DND-41 (cell line): ENCODE measurements at regions not wholly inside any gene's neighbourhood (a gene's known extent, or its start where the extent isn't known, plus 50 kb on each side); places are given as distances from the start of the nearest gene placed in this dataset.

Experiments used
- ATAC-seq: fragments of 200-7000 bp; cut with Tn5 transposase; 3 replicates; pipeline ENCODE4 v1.9.1; 2021; ENCODE audit warnings: low read depth; ENCODE audit not compliant: insufficient read depth
- DNase-seq: peaks from one replicate; pipeline ENCODE4 v3.0.0-alpha.2; 2020
- H2AFZ ChIP-seq: 2 replicates; pipeline ENCODE4 v1.6.0; 2012; ENCODE audit warnings: low read depth, low read length
- H3K27ac ChIP-seq: 2 replicates; pipeline ENCODE4 v1.5.1; 2012; ENCODE audit warnings: low read length, inconsistent platforms
- H3K27me3 ChIP-seq: fragments of 200-600 bp; sonication (generic); 2 replicates; pipeline ENCODE4 v1.6.0; 2012; ENCODE audit warnings: low read length, mild to moderate bottlenecking, inconsistent platforms; ENCODE audit not compliant: insufficient read depth, poor library complexity
- H3K36me3 ChIP-seq: 2 replicates; pipeline ENCODE4 v1.5.1; 2012; ENCODE audit warnings: low read length, inconsistent platforms; ENCODE audit not compliant: insufficient read depth
- H3K4me1 ChIP-seq: 2 replicates; pipeline ENCODE4 v1.5.1; 2012; ENCODE audit warnings: mild to moderate bottlenecking, low read length; ENCODE audit not compliant: insufficient read depth
- H3K4me2 ChIP-seq: 2 replicates; pipeline ENCODE4 v1.6.0; 2012; ENCODE audit warnings: mild to moderate bottlenecking, moderate library complexity, low read length, inconsistent platforms; ENCODE audit not compliant: insufficient read depth
- H3K4me3 ChIP-seq, 2 experiments: fragments of 200-600 bp in 1 of 2; shearing (Covaris generic) in 1 of 2; 2 replicates each; pipeline ENCODE4 v1.5.1; 2012 to 2016; ENCODE audit warnings: inconsistent platforms in 2 of 2, low read length in 2 of 2, mild to moderate bottlenecking in 2 of 2, low read depth in 1 of 2, moderate library complexity in 1 of 2
- H3K79me2 ChIP-seq: 2 replicates; pipeline ENCODE4 v1.6.0; 2012; ENCODE audit warnings: low read length, inconsistent platforms; ENCODE audit not compliant: insufficient read depth
- H3K9ac ChIP-seq: 2 replicates; pipeline ENCODE4 v1.6.0; 2012; ENCODE audit warnings: low read depth, mild to moderate bottlenecking, inconsistent platforms, low read length, moderate library complexity
- H3K9me3 ChIP-seq: 2 replicates; pipeline ENCODE4 v1.5.1; 2012; ENCODE audit warnings: low read length, moderate library complexity, mild to moderate bottlenecking, inconsistent platforms; ENCODE audit not compliant: insufficient read depth, severe bottlenecking
- H4K20me1 ChIP-seq: 2 replicates; pipeline ENCODE4 v1.6.0; 2012; ENCODE audit warnings: low read length; ENCODE audit not compliant: insufficient read depth
- CTCF ChIP-seq: IDR thresholded peaks from 2 replicates; pipeline ENCODE4 v1.5.1; 2012; ENCODE audit warnings: borderline replicate concordance, low read length, moderate library complexity, mild to moderate bottlenecking; ENCODE audit not compliant: poor library complexity, severe bottlenecking; ENCODE audit errors: extremely low read depth
- EZH2 ChIP-seq: IDR thresholded peaks from 3 replicates; pipeline ENCODE4 v1.6.1; 2012; ENCODE audit warnings: borderline replicate concordance, low read depth, mild to moderate bottlenecking, moderate library complexity, low read length, inconsistent platforms; ENCODE audit not compliant: severe bottlenecking

- H3K4me2 ChIP-seq, result no peak overlapping the region
- H2AFZ ChIP-seq, result no peak overlapping the region
- H3K79me2 ChIP-seq, result no peaks in the 10 kb centered on the region
- H3K4me1 ChIP-seq, result no peaks in the 10 kb centered on the region
- H3K36me3 ChIP-seq, result no peaks in the 10 kb centered on the region
- H3K9ac ChIP-seq, result no peak overlapping the region
- no peak overlapping the region for H3K4me3 ChIP-seq
- no peak for TF ChIP-seq CTCF
- no peak for TF ChIP-seq EZH2
- no peak overlapping the region for H3K27ac ChIP-seq
- H3K27me3 ChIP-seq, result peaks cover 16% of the 10 kb centered on the region
- ATAC-seq, result no peak
- no peak for DNase-seq
- no peaks in the 10 kb centered on the region for H3K9me3 ChIP-seq
- H4K20me1 ChIP-seq, result no peaks in the 10 kb centered on the region
Measured at GRCh38 chr11:8763070-8763685, 80.6 kb downstream of the RPL27A start.

GRCh38 chr11:8765294-8765693, 82.7 kb downstream of the RPL27A start:
- no peaks in the 10 kb centered on the region for H3K79me2 ChIP-seq
- no peaks in the 10 kb centered on the region for H3K36me3 ChIP-seq
- no peaks in the 10 kb centered on the region for H3K9me3 ChIP-seq
- H2AFZ ChIP-seq, result no peak overlapping the region
- H3K4me3 ChIP-seq, result no peak overlapping the region
- no peak for ATAC-seq
- H3K27me3 ChIP-seq, result peaks cover 8% of the 10 kb centered on the region
- H3K27ac ChIP-seq, result no peak overlapping the region
- TF ChIP-seq CTCF (no peak), EZH2 (no peak)
- no peaks in the 10 kb centered on the region for H4K20me1 ChIP-seq
- no peak for DNase-seq
- no peak overlapping the region for H3K9ac ChIP-seq
- no peaks in the 10 kb centered on the region for H3K4me1 ChIP-seq
- H3K4me2 ChIP-seq, result no peak overlapping the region

GRCh38 chr11:8766043-8766987, 83.7 kb downstream of the RPL27A start:
- Histone ChIP-seq H3K9me3 (no peaks in the 10 kb centered on the region), H3K4me1 (no peaks in the 10 kb centered on the region), H3K79me2 (no peaks in the 10 kb centered on the region), H3K9ac (no peak overlapping the region), H3K36me3 (no peaks in the 10 kb centered on the region), H4K20me1 (no peaks in the 10 kb centered on the region), H3K4me2 (no peak overlapping the region), H3K27ac (no peak overlapping the region), H3K27me3 (peaks cover 4% of the 10 kb centered on the region), H3K4me3 (no peak overlapping the region), H2AFZ (no peak overlapping the region)
- ATAC-seq, result no peak
- DNase-seq, result no peak
- TF ChIP-seq EZH2 (no peak), CTCF (no peak)
